ENCODE measurements at regions not wholly inside any gene's neighbourhood (a gene's known extent, or its start where the extent isn't known, plus 50 kb on each side); places are given as distances from the start of the nearest gene placed in this dataset.

GRCh38 chr4:10273030-10273429, 156.4 kb upstream of the WDR1 start:
- Mint-ChIP-seq H3K9me3 (no peaks in the 10 kb centered on the region), H3K4me1 (no peaks in the 10 kb centered on the region), H3K4me3 (no peak overlapping the region), H3K36me3 (ENCODE audit: low read depth) (no peaks in the 10 kb centered on the region), H3K27ac (no peak overlapping the region), H3K27me3 (ENCODE audit: insufficient read depth, low read depth, poor library complexity) (peaks cover 1% of the 10 kb centered on the region)
- H4K20me1 ChIP-seq (replicated peaks; ENCODE audit: insufficient read depth), result no peaks in the 10 kb centered on the region
- H3K4me2 ChIP-seq, result no peak overlapping the region
- H3K4me3 ChIP-seq, result no peak overlapping the region
- ATAC-seq, result no peak
- TF ChIP-seq JUNB (IDR thresholded peaks at IDR 0.05; ENCODE audit: unreplicated experiment), result no peak
- TF ChIP-seq, protein P1, sequence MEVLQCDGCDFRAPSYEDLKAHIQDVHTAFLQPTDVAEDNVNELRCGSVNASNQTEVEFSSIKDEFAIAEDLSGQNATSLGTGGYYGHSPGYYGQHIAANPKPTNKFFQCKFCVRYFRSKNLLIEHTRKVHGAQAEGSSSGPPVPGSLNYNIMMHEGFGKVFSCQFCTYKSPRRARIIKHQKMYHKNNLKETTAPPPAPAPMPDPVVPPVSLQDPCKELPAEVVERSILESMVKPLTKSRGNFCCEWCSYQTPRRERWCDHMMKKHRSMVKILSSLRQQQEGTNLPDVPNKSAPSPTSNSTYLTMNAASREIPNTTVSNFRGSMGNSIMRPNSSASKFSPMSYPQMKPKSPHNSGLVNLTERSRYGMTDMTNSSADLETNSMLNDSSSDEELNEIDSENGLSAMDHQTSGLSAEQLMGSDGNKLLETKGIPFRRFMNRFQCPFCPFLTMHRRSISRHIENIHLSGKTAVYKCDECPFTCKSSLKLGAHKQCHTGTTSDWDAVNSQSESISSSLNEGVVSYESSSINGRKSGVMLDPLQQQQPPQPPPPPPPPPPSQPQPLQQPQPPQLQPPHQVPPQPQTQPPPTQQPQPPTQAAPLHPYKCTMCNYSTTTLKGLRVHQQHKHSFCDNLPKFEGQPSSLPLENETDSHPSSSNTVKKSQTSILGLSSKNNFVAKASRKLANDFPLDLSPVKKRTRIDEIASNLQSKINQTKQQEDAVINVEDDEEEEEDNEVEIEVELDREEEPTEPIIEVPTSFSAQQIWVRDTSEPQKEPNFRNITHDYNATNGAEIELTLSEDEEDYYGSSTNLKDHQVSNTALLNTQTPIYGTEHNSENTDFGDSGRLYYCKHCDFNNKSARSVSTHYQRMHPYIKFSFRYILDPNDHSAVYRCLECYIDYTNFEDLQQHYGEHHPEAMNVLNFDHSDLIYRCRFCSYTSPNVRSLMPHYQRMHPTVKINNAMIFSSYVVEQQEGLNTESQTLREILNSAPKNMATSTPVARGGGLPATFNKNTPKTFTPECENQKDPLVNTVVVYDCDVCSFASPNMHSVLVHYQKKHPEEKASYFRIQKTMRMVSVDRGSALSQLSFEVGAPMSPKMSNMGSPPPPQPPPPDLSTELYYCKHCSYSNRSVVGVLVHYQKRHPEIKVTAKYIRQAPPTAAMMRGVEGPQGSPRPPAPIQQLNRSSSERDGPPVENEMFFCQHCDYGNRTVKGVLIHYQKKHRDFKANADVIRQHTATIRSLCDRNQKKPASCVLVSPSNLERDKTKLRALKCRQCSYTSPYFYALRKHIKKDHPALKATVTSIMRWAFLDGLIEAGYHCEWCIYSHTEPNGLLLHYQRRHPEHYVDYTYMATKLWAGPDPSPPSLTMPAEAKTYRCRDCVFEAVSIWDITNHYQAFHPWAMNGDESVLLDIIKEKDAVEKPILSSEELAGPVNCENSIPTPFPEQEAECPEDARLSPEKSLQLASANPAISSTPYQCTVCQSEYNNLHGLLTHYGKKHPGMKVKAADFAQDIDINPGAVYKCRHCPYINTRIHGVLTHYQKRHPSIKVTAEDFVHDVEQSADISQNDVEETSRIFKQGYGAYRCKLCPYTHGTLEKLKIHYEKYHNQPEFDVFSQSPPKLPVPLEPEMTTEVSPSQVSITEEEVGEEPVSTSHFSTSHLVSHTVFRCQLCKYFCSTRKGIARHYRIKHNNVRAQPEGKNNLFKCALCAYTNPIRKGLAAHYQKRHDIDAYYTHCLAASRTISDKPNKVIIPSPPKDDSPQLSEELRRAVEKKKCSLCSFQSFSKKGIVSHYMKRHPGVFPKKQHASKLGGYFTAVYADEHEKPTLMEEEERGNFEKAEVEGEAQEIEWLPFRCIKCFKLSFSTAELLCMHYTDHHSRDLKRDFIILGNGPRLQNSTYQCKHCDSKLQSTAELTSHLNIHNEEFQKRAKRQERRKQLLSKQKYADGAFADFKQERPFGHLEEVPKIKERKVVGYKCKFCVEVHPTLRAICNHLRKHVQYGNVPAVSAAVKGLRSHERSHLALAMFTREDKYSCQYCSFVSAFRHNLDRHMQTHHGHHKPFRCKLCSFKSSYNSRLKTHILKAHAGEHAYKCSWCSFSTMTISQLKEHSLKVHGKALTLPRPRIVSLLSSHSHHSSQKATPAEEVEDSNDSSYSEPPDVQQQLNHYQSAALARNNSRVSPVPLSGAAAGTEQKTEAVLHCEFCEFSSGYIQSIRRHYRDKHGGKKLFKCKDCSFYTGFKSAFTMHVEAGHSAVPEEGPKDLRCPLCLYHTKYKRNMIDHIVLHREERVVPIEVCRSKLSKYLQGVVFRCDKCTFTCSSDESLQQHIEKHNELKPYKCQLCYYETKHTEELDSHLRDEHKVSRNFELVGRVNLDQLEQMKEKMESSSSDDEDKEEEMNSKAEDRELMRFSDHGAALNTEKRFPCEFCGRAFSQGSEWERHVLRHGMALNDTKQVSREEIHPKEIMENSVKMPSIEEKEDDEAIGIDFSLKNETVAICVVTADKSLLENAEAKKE (CRISPR knock-in tag; IDR thresholded peaks at IDR 0.05), result no peak
- TF ChIP-seq ZNF331 (CRISPR knock-in tag; IDR thresholded peaks at IDR 0.05; ENCODE audit: low read depth), result no peak
- TF ChIP-seq STAT1 (IDR thresholded peaks at IDR 0.05; ENCODE audit: unreplicated experiment), result no peak
- TF ChIP-seq, protein P2, sequence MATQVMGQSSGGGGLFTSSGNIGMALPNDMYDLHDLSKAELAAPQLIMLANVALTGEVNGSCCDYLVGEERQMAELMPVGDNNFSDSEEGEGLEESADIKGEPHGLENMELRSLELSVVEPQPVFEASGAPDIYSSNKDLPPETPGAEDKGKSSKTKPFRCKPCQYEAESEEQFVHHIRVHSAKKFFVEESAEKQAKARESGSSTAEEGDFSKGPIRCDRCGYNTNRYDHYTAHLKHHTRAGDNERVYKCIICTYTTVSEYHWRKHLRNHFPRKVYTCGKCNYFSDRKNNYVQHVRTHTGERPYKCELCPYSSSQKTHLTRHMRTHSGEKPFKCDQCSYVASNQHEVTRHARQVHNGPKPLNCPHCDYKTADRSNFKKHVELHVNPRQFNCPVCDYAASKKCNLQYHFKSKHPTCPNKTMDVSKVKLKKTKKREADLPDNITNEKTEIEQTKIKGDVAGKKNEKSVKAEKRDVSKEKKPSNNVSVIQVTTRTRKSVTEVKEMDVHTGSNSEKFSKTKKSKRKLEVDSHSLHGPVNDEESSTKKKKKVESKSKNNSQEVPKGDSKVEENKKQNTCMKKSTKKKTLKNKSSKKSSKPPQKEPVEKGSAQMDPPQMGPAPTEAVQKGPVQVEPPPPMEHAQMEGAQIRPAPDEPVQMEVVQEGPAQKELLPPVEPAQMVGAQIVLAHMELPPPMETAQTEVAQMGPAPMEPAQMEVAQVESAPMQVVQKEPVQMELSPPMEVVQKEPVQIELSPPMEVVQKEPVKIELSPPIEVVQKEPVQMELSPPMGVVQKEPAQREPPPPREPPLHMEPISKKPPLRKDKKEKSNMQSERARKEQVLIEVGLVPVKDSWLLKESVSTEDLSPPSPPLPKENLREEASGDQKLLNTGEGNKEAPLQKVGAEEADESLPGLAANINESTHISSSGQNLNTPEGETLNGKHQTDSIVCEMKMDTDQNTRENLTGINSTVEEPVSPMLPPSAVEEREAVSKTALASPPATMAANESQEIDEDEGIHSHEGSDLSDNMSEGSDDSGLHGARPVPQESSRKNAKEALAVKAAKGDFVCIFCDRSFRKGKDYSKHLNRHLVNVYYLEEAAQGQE (IDR thresholded peaks at IDR 0.05; ENCODE audit: unreplicated experiment), result no peak
- TF ChIP-seq, protein P3, sequence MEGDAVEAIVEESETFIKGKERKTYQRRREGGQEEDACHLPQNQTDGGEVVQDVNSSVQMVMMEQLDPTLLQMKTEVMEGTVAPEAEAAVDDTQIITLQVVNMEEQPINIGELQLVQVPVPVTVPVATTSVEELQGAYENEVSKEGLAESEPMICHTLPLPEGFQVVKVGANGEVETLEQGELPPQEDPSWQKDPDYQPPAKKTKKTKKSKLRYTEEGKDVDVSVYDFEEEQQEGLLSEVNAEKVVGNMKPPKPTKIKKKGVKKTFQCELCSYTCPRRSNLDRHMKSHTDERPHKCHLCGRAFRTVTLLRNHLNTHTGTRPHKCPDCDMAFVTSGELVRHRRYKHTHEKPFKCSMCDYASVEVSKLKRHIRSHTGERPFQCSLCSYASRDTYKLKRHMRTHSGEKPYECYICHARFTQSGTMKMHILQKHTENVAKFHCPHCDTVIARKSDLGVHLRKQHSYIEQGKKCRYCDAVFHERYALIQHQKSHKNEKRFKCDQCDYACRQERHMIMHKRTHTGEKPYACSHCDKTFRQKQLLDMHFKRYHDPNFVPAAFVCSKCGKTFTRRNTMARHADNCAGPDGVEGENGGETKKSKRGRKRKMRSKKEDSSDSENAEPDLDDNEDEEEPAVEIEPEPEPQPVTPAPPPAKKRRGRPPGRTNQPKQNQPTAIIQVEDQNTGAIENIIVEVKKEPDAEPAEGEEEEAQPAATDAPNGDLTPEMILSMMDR (conservative IDR thresholded peaks at IDR 0.05; ENCODE audit: low read depth in 2 of 2), result no peak
- no peak for TF ChIP-seq ETS1 (IDR thresholded peaks at IDR 0.05)
- TF ChIP-seq EZH2phosphoT487 (IDR thresholded peaks at IDR 0.05; ENCODE audit: unreplicated experiment), result no peak
- TF ChIP-seq EZH2 (IDR thresholded peaks at IDR 0.05; ENCODE audit: low read depth, unreplicated experiment), result no peak
- no peak for TF ChIP-seq ZNF114 (CRISPR knock-in tag; IDR thresholded peaks at IDR 0.05)
- no peak for TF ChIP-seq NANOG (IDR thresholded peaks at IDR 0.05; ENCODE audit: borderline replicate concordance)
- no peak for TF ChIP-seq CREB1 (CRISPR knock-in tag; IDR thresholded peaks at IDR 0.05; ENCODE audit: low read depth)
- TF ChIP-seq POLR2AphosphoS5 (IDR thresholded peaks at IDR 0.05; ENCODE audit: low read depth), result no peak
- H3K36me3 ChIP-seq (ENCODE audit: insufficient read depth), result no peaks in the 10 kb centered on the region
- no peaks in the 10 kb centered on the region for H3K27me3 ChIP-seq (ENCODE audit: insufficient read depth)
- no peaks in the 10 kb centered on the region for H3K79me2 ChIP-seq (replicated peaks; ENCODE audit: insufficient read depth)
- H3K4me1 ChIP-seq (ENCODE audit: insufficient read depth), result no peaks in the 10 kb centered on the region
- H3K9me2 ChIP-seq (ENCODE audit: insufficient read depth), result peaks cover 8% of the 10 kb centered on the region
- no peak overlapping the region for H3K27ac ChIP-seq (ENCODE audit: low read depth)
- H3F3A ChIP-seq (replicated peaks; ENCODE audit: low read depth), result no peaks in the 10 kb centered on the region
- DNase-seq (ENCODE audit: low spot score), result no peak
- H2AFZ ChIP-seq, result no peak overlapping the region

Measured in GM23338 (cell line).